GM12892 (cell line): ENCODE measurements at regions not wholly inside any gene's neighbourhood (a gene's known extent, or its start where the extent isn't known, plus 50 kb on each side); places are given as distances from the start of the nearest gene placed in this dataset.

Experiments
- DNase-seq: peaks from one replicate; pipeline ENCODE4 v3.0.0; 2011; ENCODE audit not compliant: insufficient read length
- FAIRE-seq: peaks from 2 replicates; lab custom pipeline; 2011; peaks lifted over from hg19 to GRCh38; lab: Jason Lieb, UNC
- POLR2A ChIP-seq: IDR thresholded peaks from 2 replicates; pipeline ENCODE4 v1.6.1; 2011; ENCODE audit warnings: low read depth, low read length, control low read depth
- POLR2AphosphoS5 ChIP-seq: IDR thresholded peaks from 2 replicates; pipeline ENCODE4 v1.6.1; 2011; ENCODE audit warnings: low read depth, low read length, control low read depth
- TAF1 ChIP-seq: IDR thresholded peaks from 2 replicates; pipeline ENCODE4 v1.6.1; 2011; ENCODE audit warnings: low read depth, mild to moderate bottlenecking, control low read depth, low read length, borderline replicate concordance

DNA sequence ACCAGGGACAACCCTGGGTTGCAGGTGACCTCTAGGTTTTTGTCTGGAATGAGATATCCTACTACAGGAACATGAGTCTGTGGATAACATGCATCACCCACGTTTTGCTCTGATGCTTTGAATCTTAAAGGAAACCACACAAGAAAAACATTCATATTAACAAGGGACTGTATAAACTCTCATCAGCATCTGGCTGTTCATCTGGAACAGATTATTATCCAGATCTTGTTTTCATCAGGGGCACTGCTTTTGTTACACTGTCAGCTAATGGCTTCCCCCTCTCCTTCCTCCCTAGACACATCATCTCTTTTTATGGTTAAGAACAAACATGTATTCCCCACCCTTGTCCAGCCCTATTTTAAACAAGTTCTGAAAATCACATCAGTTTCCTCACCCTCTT, 1095.7 kb downstream of the AACS start:
- DNase-seq (no peak), FAIRE-seq (no peak)
- TF ChIP-seq POLR2A (no peak), POLR2AphosphoS5 (no peak), TAF1 (no peak)

DNA sequence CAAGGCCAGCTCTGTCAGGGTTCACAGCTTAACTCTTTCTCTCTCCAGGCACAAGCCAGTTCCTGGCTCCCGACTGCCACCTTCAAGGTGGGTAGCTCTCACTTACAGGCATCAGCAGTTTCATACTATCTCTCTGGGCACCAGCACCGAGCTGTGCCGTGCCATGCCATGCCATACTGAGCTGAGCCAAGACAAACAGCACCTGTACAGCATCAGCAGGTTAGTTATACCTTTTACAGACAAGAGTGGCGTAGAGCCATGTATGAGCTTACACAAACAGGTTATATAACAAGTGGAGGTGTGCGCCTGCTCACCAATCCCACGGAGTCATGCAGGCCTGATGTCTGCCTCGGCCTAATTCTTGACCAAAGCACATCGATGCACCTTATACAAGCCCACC, 1098.7 kb downstream of the AACS start:
- TF ChIP-seq TAF1 (no peak), POLR2A (no peak)
- no peak for DNase-seq
- FAIRE-seq, result no peak

DNA sequence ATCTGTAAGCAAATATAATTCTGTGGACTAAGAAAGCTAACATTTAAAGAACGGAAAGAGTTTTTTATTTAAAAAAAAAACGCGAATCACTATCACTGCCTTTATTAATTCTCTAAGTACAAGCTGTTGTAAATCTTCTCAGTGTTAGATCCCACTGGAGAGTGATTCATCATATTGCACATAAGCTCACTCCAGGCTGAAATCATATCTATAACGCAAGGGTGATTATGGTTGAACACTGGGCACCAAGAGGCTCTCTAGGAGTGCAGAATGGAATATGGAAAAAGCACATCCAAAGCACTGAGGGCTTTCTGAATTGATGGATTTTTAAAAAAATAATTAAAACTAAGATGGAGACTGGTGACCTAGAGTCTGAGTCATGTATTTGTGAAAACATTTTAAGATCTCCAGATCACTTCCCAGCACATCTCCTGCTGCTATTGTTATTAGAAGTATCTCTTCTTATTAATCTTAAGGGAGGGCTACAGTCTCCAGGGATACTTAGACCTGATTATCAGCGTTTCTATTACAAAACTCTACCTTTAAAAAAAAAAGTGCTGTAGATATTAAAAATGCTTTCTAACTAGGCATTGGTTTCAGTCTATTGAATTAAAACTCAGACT, 1106.8 kb downstream of the AACS start:
- FAIRE-seq, result no peak
- DNase-seq, result no peak
- TF ChIP-seq POLR2A (no peak), TAF1 (no peak), POLR2AphosphoS5 (no peak)

DNA sequence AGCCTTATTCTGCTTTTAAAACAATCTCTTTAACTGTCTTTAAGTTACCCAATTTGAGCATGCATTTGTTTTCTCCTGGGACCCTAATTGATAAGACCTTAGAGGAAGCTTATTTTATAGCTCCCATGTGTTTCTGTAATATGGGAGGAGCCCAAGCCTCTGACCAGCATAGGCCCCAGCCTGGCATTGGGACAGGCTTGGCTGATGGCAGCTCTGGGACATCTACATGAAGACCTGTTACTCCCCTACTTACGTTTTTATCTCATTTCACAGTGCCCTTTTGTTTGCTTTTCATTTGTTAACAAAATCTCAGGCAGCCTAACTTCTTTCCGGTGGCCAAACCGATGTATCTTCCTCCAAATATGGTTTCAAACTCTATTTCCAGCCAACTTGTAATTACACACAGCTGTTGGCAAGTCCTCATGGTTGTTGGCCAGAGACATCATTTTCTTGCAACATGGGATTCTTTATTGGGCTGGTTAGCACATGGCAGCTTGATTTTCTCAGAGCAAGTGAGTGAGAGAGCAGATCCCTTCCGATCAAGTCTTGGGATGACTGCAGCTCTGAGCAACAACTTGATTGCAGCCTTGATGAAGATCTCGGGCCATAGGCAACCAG, 1117.5 kb downstream of the AACS start:
- TF ChIP-seq POLR2AphosphoS5 (no peak), POLR2A (no peak), TAF1 (no peak)
- no peak for DNase-seq
- FAIRE-seq, result no peak

DNA sequence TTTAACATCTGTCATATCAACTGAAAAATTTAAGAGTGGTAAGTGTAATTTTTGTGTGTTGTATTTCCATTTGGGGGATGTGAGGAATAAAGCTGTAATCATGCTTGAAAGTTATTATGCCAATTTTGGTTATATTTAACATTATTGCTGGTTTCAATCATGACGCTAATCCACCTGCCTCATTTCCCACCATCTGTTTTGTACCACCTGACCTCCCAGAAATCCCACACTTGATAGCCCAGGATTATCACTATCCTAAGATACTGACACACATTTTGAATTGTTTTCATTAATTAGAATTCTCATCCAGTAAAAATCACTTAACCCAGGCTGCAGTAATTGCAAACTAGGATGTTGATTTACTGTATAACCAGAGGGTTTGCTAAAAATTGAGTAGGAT, 1119.8 kb downstream of the AACS start:
- FAIRE-seq (no peak), DNase-seq (no peak)
- TF ChIP-seq TAF1 (no peak), POLR2A (no peak), POLR2AphosphoS5 (no peak)

DNA sequence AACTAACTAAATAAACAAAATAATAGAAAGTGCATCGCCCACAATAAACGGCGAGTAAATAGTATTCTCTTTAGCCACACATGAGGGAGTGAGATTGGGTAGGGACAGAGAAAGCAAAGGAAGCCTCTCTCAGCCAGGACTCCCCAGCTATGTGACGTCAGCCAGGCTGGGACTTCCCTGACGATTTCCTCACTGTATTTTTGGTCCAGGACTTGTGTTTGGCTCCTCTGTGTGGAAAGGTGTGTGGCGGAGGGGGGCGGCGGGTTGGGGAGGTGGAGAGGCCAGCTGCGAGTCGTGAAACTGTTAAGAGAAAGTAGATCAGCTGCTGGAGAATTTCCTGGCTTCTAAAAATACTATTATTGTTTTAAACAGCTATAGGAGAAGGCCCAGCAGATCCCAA, 1124.6 kb downstream of the AACS start:
- DNase-seq (no peak), FAIRE-seq (no peak)
- TF ChIP-seq TAF1 (no peak), POLR2AphosphoS5 (no peak), POLR2A (no peak)

DNA sequence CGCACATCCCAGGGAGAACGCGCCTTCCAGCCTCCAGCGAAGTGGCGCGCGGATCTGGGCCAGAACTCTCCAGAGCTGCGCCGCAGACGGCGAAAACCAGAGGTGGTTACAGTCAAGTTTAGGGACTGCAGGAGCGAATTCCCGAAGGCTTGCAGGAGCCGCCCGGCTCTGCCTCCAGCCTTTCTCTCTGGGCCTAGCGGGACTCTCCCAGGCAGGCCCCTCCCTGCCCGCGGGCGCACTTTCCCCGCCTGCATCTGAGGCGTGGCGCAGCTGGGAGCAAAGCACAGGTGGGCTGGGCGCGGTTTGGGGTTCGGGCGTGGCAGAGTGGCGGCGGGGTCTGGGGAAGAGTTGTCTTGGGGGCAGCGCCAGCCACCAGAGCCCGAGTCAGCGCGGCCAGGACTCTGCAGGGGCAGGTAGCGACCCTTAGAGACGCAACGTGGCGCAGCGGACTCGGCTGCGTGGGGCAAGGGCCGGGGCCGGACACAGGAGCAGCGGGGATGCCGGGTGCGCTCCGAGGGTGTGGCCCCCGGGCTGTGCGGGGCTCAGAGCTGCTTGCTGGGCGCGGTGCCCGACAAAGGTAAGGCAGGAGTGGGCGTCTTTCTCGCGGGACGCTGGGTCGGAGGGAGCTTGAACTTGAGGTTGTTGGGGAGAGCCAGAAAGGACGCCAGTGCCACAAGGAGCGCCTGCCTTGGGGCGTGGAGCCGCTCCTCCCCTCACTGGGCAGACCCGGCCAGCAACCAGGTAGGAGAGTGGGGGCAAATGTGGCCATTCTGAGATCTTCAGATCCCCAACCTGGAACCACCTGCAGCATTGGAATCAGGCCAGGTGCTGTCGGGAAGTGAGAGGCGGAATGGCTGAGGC, 1126.0 kb downstream of the AACS start:
- DNase-seq (no peak), FAIRE-seq (no peak)
- TF ChIP-seq POLR2AphosphoS5, result no peak
- TF ChIP-seq TAF1, result no peak
- no peak for TF ChIP-seq POLR2A

DNA sequence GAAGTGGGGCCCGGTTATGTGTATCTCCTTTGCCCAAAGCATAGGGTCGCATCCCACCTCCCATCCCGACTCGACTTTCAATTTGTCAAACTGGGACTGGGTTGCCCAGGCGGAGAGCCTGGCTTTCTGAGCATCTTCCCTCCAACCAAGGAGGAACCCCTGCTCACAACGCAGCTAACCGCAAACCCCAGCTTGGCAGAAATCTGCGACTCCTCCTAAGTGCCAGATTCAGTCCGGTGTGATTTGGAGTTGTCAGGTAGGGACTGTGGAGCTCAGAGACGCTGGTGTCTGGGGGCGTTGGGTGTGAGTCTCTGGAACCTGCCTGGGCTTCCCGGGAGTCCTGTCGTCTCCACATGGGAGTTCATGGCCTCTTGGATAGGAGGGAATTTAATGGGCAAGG, 1126.7 kb downstream of the AACS start:
- no peak for DNase-seq
- TF ChIP-seq POLR2A (no peak), TAF1 (no peak), POLR2AphosphoS5 (no peak)
- no peak for FAIRE-seq

DNA sequence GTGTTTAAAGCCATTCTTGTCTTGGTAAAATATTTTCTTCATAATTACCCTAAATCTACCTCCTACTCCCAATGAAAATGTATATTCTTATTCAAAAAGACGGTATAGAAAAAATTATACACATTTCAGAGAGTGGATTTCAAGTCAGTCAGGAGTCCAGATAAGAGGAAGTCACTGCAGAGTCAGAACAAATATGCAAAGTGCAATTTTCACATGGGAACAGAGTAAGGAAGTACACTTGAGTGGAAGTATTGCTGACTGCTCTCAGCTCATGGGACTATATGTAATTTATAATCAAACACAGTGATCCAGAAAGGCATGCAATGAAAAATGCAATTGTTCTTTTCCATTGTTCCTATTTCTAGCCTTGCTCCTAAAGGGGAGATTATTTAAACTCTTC, 1128.0 kb downstream of the AACS start:
- no peak for TF ChIP-seq TAF1
- TF ChIP-seq POLR2AphosphoS5, result no peak
- TF ChIP-seq POLR2A, result no peak
- no peak for FAIRE-seq
- no peak for DNase-seq

DNA sequence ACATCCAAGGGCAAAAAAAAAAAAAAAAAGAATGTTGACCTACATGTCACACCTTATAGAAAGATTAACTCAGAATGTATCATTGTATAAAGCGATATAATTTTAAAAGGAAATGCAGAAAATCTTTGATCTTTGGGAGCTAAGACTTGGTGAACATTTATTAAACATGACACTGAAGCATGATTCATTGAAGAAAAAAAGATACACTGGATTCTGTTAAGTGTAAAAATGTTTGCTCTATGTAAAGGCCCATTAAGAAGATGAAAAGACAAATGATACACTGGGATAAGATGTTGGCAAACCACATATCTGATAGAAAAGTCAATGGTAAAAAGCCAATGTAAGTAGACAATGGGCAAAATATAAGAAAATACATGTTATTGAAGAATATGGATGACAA, 1131.0 kb downstream of the AACS start:
- no peak for TF ChIP-seq POLR2A
- TF ChIP-seq TAF1, result no peak
- no peak for TF ChIP-seq POLR2AphosphoS5
- FAIRE-seq (no peak), DNase-seq (no peak)

DNA sequence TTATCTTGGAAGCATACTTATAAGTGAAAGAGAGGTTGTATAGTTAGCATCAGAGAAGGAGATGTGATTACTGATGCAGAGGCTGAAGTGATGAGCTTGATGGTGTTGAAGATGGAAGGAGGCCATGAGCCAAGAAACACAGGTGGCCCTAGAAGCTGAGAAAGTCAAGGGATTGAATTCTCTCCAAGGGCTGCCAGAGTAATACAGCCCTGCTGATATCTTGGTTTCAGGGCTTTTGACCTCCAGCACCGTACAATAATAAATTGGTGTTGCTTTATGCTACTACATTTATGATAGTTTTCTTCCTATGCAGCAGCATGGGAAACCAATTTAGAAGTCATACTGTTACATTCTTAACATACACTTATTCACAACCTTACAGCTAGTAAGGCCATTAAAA, 1133.3 kb downstream of the AACS start:
- TF ChIP-seq POLR2AphosphoS5 (no peak), POLR2A (no peak), TAF1 (no peak)
- FAIRE-seq (no peak), DNase-seq (no peak)

DNA sequence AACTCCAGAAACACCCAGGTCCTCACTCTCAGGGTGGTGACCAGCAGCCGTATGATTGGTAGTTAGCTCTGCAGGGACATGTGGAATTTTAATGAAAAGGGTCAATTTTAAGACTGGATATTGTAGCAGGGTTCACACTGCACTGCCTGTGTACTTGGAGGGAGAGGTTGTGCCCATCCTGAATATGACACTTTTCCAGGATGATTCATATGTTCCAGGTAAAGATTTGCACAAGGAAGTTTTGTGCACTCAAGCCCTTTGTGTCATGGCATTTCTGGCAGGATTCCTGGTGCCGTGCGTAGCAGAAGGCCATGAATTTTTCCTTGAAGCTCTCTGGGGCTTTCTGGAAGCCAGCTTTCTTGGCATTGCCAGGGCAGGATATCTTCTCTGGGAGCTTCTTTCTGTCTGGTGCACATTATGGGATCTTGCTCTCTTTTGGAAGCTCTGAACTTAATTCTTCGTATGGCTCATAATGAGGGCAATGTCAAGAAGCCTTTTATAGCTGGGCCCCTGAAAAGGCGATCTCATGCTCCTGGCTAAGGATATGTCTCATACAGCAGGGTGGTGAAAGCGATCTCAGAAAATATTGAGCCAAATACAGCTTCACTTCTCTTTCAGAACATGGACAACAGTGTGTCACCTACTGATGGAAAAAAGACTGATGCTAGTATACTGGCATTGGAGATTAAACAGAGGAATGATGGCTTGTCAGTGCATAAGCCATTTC, 1133.9 kb downstream of the AACS start:
- FAIRE-seq, result no peak
- DNase-seq, result no peak
- no peak for TF ChIP-seq POLR2AphosphoS5
- TF ChIP-seq TAF1, result no peak
- no peak for TF ChIP-seq POLR2A
